Epithelial cell of proximal tubule (primary cell): ENCODE measurements at regions not wholly inside any gene's neighbourhood (a gene's known extent, or its start where the extent isn't known, plus 50 kb on each side); places are given as distances from the start of the nearest gene placed in this dataset.

Source experiments
- DNase-seq: peaks from one replicate; pipeline ENCODE4 v3.0.0-alpha.2; 2011; ENCODE audit warnings: low read depth
- H3K4me3 ChIP-seq: 2 replicates; pipeline ENCODE4 v1.5.1; 2011; ENCODE audit warnings: low read depth, mild to moderate bottlenecking, low read length
- CTCF ChIP-seq: conservative IDR thresholded peaks from 2 replicates; pipeline ENCODE4 v1.5.1; 2012; ENCODE audit warnings: low read depth, mild to moderate bottlenecking, low read length

DNA sequence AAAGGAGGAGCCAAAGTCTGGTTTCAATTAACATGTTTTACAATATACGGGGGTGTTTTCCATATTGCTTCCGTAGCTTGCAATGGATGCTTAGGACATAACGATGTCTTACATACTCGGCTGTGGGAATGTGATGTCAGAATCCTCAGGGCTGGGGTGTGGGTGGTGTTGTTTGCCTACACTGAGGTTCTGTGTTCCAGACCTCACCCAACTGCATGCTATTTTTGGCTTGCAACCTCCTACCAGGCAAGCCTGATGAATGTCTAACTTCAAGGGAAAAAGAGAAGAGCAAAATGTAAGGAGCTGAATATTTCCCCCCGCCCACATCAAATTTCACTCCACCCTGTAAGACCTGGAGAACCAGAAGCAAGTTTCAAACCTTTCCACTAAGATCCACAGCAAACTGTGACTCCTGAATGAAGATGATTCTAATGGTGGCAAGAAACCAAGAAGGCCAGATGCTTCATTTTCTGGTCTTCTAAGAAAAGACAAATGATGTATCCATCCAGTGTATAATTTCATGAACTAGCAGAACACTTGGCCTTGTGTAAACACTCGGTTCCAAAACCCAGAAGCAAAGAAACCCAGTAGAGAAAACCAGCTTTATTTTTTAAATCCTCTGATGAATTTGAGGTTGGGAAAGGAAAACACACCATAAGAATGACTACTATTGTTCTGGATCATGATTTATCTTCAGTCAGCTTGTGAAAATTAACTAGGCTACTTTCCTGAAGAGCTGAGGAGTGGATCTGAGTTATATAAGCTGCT lies 227.9 kb downstream of the DACT1 start:
- no peak overlapping the region for H3K4me3 ChIP-seq
- no peak for DNase-seq
- TF ChIP-seq CTCF: no peak

- no peak for TF ChIP-seq CTCF
- no peak for DNase-seq
- no peak overlapping the region for H3K4me3 ChIP-seq
Observed at GRCh38 chr14:58866391-58866790, 228.6 kb downstream of the DACT1 start.

- TF ChIP-seq CTCF: no peak
- H3K4me3 ChIP-seq: no peak overlapping the region
- DNase-seq: no peak
Observed at GRCh38 chr14:58870961-58871360, 233.2 kb downstream of the DACT1 start.

DNA sequence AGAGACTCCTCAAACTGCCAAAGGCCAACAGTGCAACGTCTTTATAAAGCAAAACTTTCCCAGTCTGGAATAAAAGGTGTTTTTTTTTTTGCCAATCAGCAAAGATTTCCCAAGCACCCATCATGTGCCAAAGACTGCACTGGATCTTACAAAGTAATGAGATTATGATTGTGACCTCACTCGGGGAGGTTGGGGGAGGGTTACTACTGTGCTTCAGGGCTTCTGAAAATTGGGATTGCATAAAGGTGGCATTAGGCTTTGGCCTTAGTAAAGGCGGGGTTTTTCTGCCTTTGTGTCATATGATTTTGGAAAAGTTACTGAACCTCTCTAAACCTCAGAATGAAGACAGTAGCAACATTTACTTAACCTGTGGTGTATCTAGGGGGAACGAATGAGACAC lies 233.8 kb downstream of the DACT1 start:
- no peak for DNase-seq
- H3K4me3 ChIP-seq: no peak overlapping the region
- TF ChIP-seq CTCF: no peak

DNA sequence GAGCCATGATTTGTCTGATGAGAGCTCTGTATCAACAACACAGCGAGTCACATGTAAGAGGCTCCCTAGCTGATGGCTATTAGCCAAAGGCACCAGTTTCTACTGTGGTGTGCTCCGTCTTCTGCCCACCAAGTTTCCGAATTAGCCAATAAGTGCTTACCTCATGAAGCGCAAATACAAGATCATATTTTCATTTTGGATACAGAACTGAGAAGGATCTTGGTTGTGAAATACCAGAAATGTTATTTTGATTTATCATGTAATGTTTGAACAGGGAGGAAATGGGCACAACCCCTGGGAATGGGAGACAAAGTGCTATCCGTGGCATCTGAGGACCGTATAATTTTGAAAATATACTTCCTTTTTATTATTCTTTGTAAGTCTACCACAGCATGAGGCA lies 234.3 kb downstream of the DACT1 start:
- H3K4me3 ChIP-seq: no peak overlapping the region
- no peak for TF ChIP-seq CTCF
- DNase-seq: no peak

DNA sequence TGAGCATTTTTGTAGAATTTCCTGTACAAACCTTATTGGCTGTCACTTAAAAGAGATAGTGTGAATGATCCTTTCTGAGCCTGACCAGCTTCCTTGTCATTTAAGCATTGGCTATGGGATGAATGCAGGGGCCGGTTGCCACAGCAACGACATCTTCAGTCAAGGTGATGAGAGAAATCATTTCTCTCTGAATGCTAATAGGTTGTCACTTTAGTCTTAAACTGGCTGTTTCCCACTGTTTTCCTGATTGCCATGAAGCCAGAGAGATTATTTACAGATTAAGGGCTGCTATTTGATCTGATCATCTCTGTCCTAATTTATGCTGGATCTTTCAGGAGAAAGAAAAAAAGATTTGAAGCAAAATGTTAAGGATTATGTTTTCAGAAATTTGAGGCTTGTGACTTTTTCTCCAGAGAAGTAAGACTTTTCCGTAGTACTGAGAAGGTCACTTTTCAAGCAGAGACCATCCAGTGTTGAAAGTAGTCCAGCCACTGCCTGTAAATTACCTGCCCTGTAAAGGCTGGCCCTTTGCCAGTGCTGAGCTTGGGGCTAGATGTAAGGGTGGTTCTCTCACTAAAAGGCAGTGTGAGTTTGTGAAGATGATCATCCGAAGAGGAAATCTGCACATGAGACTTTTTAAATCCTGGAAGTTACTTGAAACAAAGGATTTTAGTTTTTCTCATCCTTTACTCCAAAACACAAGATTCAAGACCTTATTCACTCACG lies 235.6 kb downstream of the DACT1 start:
- DNase-seq: no peak
- no peak overlapping the region for H3K4me3 ChIP-seq
- no peak for TF ChIP-seq CTCF
